ENCODE measurements at regions not wholly inside any gene's neighbourhood (a gene's known extent, or its start where the extent isn't known, plus 50 kb on each side); places are given as distances from the start of the nearest gene placed in this dataset.

GRCh38 chr9:38337706-38338264 is 54.7 kb upstream of the ALDH1B1 start:
- no peak for TF ChIP-seq CTCF (conservative IDR thresholded peaks at IDR 0.05 in 1 of 2, IDR thresholded peaks at IDR 0.05 in 1 of 2; ENCODE audit: low read depth in 1 of 2, low read length in 2 of 2)
- TF ChIP-seq EZH2 (IDR thresholded peaks at IDR 0.05; ENCODE audit: low read length, missing control alignments), result no peak
